ENCODE measurements at regions not wholly inside any gene's neighbourhood (a gene's known extent, or its start where the extent isn't known, plus 50 kb on each side); places are given as distances from the start of the nearest gene placed in this dataset.
"Not testable (repeated sequence)": the region's sequence is repeated elsewhere in the genome, so short reads cannot be mapped to it uniquely, and the experiment has no call there.

GRCh38 chr5:67904366-67904765 lies 311.2 kb upstream of the PIK3R1 start:
- no peaks in the 10 kb centered on the region for H3K27me3 ChIP-seq (ENCODE audit: insufficient read depth, low read length)
- no peaks in the 10 kb centered on the region for H3K36me3 ChIP-seq (ENCODE audit: insufficient read depth, low read length)
- no peaks in the 10 kb centered on the region for H3K79me2 ChIP-seq (ENCODE audit: control insufficient read depth, insufficient read depth, low read length, unreplicated experiment)
- no peaks in the 10 kb centered on the region for H3K4me1 ChIP-seq (ENCODE audit: control insufficient read depth, insufficient read depth, low read length, unreplicated experiment)
- H3K27ac ChIP-seq (ENCODE audit: low read depth, low read length) = no peak overlapping the region
- no peak overlapping the region for H2AFZ ChIP-seq (ENCODE audit: low read length, unreplicated experiment)
- H3K4me3 ChIP-seq (ENCODE audit: low read depth, low read length) = no peak overlapping the region

GRCh38 chr5:67903656-67904055 lies 311.9 kb upstream of the PIK3R1 start:
- Histone ChIP-seq H3K79me2 (ENCODE audit: control insufficient read depth, insufficient read depth, low read length, unreplicated experiment) (no peaks in the 10 kb centered on the region), H3K27me3 (ENCODE audit: insufficient read depth, low read length) (no peaks in the 10 kb centered on the region), H2AFZ (ENCODE audit: low read length, unreplicated experiment) (no peak overlapping the region), H3K4me1 (ENCODE audit: control insufficient read depth, insufficient read depth, low read length, unreplicated experiment) (no peaks in the 10 kb centered on the region), H3K36me3 (ENCODE audit: insufficient read depth, low read length) (no peaks in the 10 kb centered on the region), H3K4me3 (ENCODE audit: low read depth, low read length) (no peak overlapping the region), H3K27ac (ENCODE audit: low read depth, low read length) (no peak overlapping the region)

- Histone ChIP-seq H2AFZ (ENCODE audit: low read length, unreplicated experiment) (no peak overlapping the region), H3K27me3 (ENCODE audit: insufficient read depth, low read length) (no peaks in the 10 kb centered on the region), H3K4me3 (ENCODE audit: low read depth, low read length) (no peak overlapping the region), H3K36me3 (ENCODE audit: insufficient read depth, low read length) (no peaks in the 10 kb centered on the region), H3K79me2 (ENCODE audit: control insufficient read depth, insufficient read depth, low read length, unreplicated experiment) (no peaks in the 10 kb centered on the region), H3K4me1 (ENCODE audit: control insufficient read depth, insufficient read depth, low read length, unreplicated experiment) (no peaks in the 10 kb centered on the region), H3K27ac (ENCODE audit: low read depth, low read length) (no peak overlapping the region)
These were observed 312.4 kb upstream of the PIK3R1 start for GRCh38 chr5:67903121-67903520.

GRCh38 chr5:67902497-67902830 lies 313.1 kb upstream of the PIK3R1 start:
- no peaks in the 10 kb centered on the region for H3K79me2 ChIP-seq (ENCODE audit: control insufficient read depth, insufficient read depth, low read length, unreplicated experiment)
- no peaks in the 10 kb centered on the region for H3K27me3 ChIP-seq (ENCODE audit: insufficient read depth, low read length)
- H3K27ac ChIP-seq (ENCODE audit: low read depth, low read length) = no peak overlapping the region
- H3K36me3 ChIP-seq (ENCODE audit: insufficient read depth, low read length) = no peaks in the 10 kb centered on the region
- H2AFZ ChIP-seq (ENCODE audit: low read length, unreplicated experiment) = no peak overlapping the region
- H3K4me1 ChIP-seq (ENCODE audit: control insufficient read depth, insufficient read depth, low read length, unreplicated experiment) = no peaks in the 10 kb centered on the region
- H3K4me3 ChIP-seq (ENCODE audit: low read depth, low read length) = no peak overlapping the region

GRCh38 chr5:67901814-67902496 lies 313.6 kb upstream of the PIK3R1 start:
- Histone ChIP-seq H3K4me3 (ENCODE audit: low read depth, low read length) (no peak overlapping the region), H2AFZ (ENCODE audit: low read length, unreplicated experiment) (no peak overlapping the region), H3K27ac (ENCODE audit: low read depth, low read length) (no peak overlapping the region), H3K79me2 (ENCODE audit: control insufficient read depth, insufficient read depth, low read length, unreplicated experiment) (no peaks in the 10 kb centered on the region), H3K27me3 (ENCODE audit: insufficient read depth, low read length) (no peaks in the 10 kb centered on the region), H3K4me1 (ENCODE audit: control insufficient read depth, insufficient read depth, low read length, unreplicated experiment) (no peaks in the 10 kb centered on the region), H3K36me3 (ENCODE audit: insufficient read depth, low read length) (no peaks in the 10 kb centered on the region)

- Histone ChIP-seq H3K36me3 (ENCODE audit: insufficient read depth, low read length) (no peaks in the 10 kb centered on the region), H3K4me1 (ENCODE audit: control insufficient read depth, insufficient read depth, low read length, unreplicated experiment) (no peaks in the 10 kb centered on the region), H2AFZ (ENCODE audit: low read length, unreplicated experiment) (no peak overlapping the region), H3K79me2 (ENCODE audit: control insufficient read depth, insufficient read depth, low read length, unreplicated experiment) (no peaks in the 10 kb centered on the region), H3K27ac (ENCODE audit: low read depth, low read length) (no peak overlapping the region), H3K27me3 (ENCODE audit: insufficient read depth, low read length) (no peaks in the 10 kb centered on the region), H3K4me3 (ENCODE audit: low read depth, low read length) (no peak overlapping the region)
These were observed 315.0 kb upstream of the PIK3R1 start for GRCh38 chr5:67900514-67900913.

GRCh38 chr5:67897980-67898379 lies 317.6 kb upstream of the PIK3R1 start:
- no peaks in the 10 kb centered on the region for H3K79me2 ChIP-seq (ENCODE audit: control insufficient read depth, insufficient read depth, low read length, unreplicated experiment)
- H3K36me3 ChIP-seq (ENCODE audit: insufficient read depth, low read length) = no peaks in the 10 kb centered on the region
- no peaks in the 10 kb centered on the region for H3K27me3 ChIP-seq (ENCODE audit: insufficient read depth, low read length)
- H3K4me3 ChIP-seq (ENCODE audit: low read depth, low read length) = no peak overlapping the region
- no peak overlapping the region for H3K27ac ChIP-seq (ENCODE audit: low read depth, low read length)
- no peak overlapping the region for H2AFZ ChIP-seq (ENCODE audit: low read length, unreplicated experiment)
- H3K4me1 ChIP-seq (ENCODE audit: control insufficient read depth, insufficient read depth, low read length, unreplicated experiment) = no peaks in the 10 kb centered on the region

GRCh38 chr5:67897431-67897830 lies 318.1 kb upstream of the PIK3R1 start:
- no peaks in the 10 kb centered on the region for H3K79me2 ChIP-seq (ENCODE audit: control insufficient read depth, insufficient read depth, low read length, unreplicated experiment)
- H3K4me1 ChIP-seq (ENCODE audit: control insufficient read depth, insufficient read depth, low read length, unreplicated experiment) = no peaks in the 10 kb centered on the region
- H3K36me3 ChIP-seq (ENCODE audit: insufficient read depth, low read length) = no peaks in the 10 kb centered on the region
- H3K27ac ChIP-seq (ENCODE audit: low read depth, low read length) = no peak overlapping the region
- no peaks in the 10 kb centered on the region for H3K27me3 ChIP-seq (ENCODE audit: insufficient read depth, low read length)
- H2AFZ ChIP-seq (ENCODE audit: low read length, unreplicated experiment) = no peak overlapping the region
- no peak overlapping the region for H3K4me3 ChIP-seq (ENCODE audit: low read depth, low read length)

GRCh38 chr5:67896930-67897313 lies 318.6 kb upstream of the PIK3R1 start:
- H3K27me3 ChIP-seq (ENCODE audit: insufficient read depth, low read length) = no peaks in the 10 kb centered on the region
- no peak overlapping the region for H3K27ac ChIP-seq (ENCODE audit: low read depth, low read length)
- no peaks in the 10 kb centered on the region for H3K36me3 ChIP-seq (ENCODE audit: insufficient read depth, low read length)
- H3K79me2 ChIP-seq (ENCODE audit: control insufficient read depth, insufficient read depth, low read length, unreplicated experiment) = no peaks in the 10 kb centered on the region
- H3K4me1 ChIP-seq (ENCODE audit: control insufficient read depth, insufficient read depth, low read length, unreplicated experiment) = no peaks in the 10 kb centered on the region
- no peak overlapping the region for H2AFZ ChIP-seq (ENCODE audit: low read length, unreplicated experiment)
- no peak overlapping the region for H3K4me3 ChIP-seq (ENCODE audit: low read depth, low read length)

GRCh38 chr5:67896311-67896929 lies 319.1 kb upstream of the PIK3R1 start:
- no peaks in the 10 kb centered on the region for H3K36me3 ChIP-seq (ENCODE audit: insufficient read depth, low read length)
- no peaks in the 10 kb centered on the region for H3K27me3 ChIP-seq (ENCODE audit: insufficient read depth, low read length)
- no peak overlapping the region for H2AFZ ChIP-seq (ENCODE audit: low read length, unreplicated experiment)
- no peak overlapping the region for H3K4me3 ChIP-seq (ENCODE audit: low read depth, low read length)
- H3K4me1 ChIP-seq (ENCODE audit: control insufficient read depth, insufficient read depth, low read length, unreplicated experiment) = no peaks in the 10 kb centered on the region
- H3K79me2 ChIP-seq (ENCODE audit: control insufficient read depth, insufficient read depth, low read length, unreplicated experiment) = no peaks in the 10 kb centered on the region
- no peak overlapping the region for H3K27ac ChIP-seq (ENCODE audit: low read depth, low read length)

- H3K27ac ChIP-seq (ENCODE audit: low read depth, low read length); H3K36me3 ChIP-seq (ENCODE audit: insufficient read depth, low read length); H2AFZ ChIP-seq (ENCODE audit: low read length, unreplicated experiment); H3K79me2 ChIP-seq (ENCODE audit: control insufficient read depth, insufficient read depth, low read length, unreplicated experiment); H3K4me3 ChIP-seq (ENCODE audit: low read depth, low read length); H3K27me3 ChIP-seq (ENCODE audit: insufficient read depth, low read length); H3K4me1 ChIP-seq (ENCODE audit: control insufficient read depth, insufficient read depth, low read length, unreplicated experiment): not testable (repeated sequence)
These were observed 325.7 kb upstream of the PIK3R1 start for GRCh38 chr5:67889870-67890269.
